GM18508 (cell line): ENCODE measurements at regions not wholly inside any gene's neighbourhood (a gene's known extent, or its start where the extent isn't known, plus 50 kb on each side); places are given as distances from the start of the nearest gene placed in this dataset.
"Not testable (repeated sequence)": the region's sequence is repeated elsewhere in the genome, so short reads cannot be mapped to it uniquely, and the experiment has no call there.

Experiments used
- ATAC-seq: cut with Tn5 transposase; IDR thresholded peaks from one replicate; pipeline ENCODE4 v1.9.1; 2021; ENCODE audit warnings: moderate number of reproducible peaks; ENCODE audit not compliant: insufficient read depth, unreplicated experiment

- no peak for ATAC-seq
Observed at GRCh38 chr4:188903986-188904385, 764.7 kb downstream of the TRIML1 start.

GRCh38 chr4:188904617-188905016 is 765.4 kb downstream of the TRIML1 start:
- ATAC-seq: no peak

- ATAC-seq: no peak
Observed at GRCh38 chr4:188905248-188905647, 766.0 kb downstream of the TRIML1 start.

GRCh38 chr4:188911199-188911598 is 772.0 kb downstream of the TRIML1 start:
- ATAC-seq: no peak

DNA sequence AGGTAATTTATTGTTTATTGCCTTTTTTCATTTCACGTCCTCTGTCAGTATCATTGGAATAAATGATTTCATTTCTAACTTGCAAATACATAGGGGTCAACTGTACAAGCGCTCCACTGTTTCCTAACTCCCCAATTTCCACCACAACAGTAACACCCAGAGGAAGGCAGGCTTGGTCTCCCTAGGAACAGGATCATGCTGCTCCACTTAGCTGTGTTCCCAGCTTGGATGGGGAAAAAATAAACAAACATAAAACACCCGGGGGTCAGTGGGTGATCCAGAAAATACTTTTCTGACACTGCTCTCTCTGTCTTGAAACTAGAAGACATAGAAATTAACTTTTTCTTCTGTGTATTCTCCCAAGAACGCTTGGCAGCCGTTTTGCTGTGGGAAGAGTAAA is 772.5 kb downstream of the TRIML1 start:
- no peak for ATAC-seq

DNA sequence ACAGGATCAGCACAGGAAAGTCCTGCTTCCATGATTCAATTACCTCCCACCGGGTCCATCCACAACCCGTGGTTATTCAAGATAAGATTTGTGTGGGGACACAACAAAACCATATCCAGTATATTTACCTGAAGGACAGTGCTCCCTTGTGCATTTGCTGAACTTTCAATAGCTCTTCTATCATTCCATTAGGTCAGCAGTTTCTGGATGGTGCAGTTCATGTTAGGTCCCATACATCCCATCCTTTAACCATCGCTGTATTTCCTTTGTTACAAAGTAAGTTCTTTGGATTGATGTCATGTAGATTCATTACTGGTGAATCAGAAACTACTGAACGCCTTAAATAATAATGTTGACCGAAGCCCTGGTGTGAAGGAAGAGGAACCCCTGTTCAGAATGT is 775.9 kb downstream of the TRIML1 start:
- ATAC-seq: no peak

- no peak for ATAC-seq
Observed at GRCh38 chr4:188918787-188919186, 779.5 kb downstream of the TRIML1 start.

DNA sequence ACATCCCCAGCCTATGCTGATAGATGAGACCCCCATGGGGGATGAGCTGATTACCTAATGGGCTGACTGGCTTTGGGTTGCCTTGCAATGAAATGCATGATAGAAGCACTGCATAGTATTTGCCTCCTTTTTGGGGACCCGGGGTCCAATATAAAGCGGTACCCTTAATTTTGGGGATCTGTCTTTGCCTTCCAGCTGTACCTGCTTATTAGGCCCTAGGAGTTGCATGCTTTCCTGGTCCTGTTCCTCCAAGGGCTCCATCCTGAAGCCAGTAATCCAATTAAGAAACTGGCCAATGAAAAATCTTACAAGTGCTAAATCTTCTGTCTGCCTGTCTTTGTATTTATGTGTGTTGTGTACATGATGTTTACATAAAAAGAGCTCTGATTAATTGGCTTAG is 791.6 kb downstream of the TRIML1 start:
- no peak for ATAC-seq

GRCh38 chr4:188934320-188934962 is 795.2 kb downstream of the TRIML1 start:
- no peak for ATAC-seq

DNA sequence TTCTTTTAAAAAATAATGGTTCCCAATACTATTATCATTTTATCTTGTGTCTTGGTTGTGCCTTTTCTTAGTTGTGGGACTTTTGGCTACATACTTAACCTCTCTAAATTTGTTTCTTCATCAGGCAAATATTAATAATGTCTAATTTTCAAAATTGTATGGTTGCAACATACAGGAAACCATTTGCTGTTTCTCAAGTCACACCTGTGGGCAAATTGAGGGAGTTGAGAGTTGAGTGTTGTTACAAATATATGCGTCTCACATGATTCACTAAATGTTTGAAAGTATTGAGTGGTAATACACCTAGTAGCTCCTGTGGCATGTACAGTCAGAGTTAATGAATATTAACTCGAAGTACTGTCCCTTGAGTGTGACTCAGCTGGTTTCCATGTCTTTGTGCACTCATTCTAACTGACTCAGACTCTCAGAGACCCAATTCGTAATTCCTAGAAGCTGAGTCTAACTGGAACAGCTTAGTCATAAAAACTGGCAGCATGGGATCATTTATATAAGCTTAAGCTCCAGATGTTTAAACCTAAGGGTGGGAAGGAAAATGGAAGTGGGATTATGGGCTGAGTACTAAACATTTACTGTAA is 802.4 kb downstream of the TRIML1 start:
- no peak for ATAC-seq

DNA sequence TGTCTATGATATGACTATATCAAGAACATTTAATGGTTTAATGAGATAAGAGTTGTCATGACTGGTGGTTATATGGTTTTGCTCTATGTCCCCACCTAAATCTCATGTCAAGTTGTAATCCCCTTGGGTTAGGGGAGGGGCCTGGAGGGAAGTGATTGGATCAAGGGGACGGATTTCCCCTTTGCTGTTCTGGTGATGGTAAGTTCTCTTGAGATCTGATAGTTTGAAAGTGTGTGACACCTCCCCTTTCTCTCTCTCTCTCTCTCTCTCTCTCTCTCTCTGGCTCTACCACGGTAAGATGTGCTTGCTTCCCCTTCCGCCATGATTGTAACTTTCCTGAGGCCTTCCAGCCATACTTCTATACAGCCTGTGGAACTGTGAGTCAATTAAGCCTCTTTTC is 803.4 kb downstream of the TRIML1 start:
- no peak for ATAC-seq

- ATAC-seq: no peak
Observed at GRCh38 chr4:188949596-188949995, 810.4 kb downstream of the TRIML1 start.

DNA sequence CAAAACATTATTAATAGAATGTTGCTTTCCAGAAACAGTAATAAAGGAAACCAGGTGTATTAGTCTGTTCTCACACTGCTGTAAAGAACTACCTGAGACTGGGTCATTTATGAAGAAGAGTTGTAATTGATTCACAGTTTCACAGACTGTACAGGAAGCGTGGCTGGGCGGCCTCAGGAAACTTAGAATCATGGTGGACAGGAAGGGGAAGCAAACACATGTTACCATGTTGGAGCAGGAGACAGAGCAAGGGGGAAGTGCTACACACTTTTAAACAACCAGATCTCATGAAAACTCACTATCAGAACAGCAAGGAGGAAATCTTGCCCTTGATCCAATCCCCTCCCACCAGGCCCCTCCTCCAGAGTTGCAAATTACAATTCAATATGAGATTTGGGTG is 815.8 kb downstream of the TRIML1 start:
- no peak for ATAC-seq

DNA sequence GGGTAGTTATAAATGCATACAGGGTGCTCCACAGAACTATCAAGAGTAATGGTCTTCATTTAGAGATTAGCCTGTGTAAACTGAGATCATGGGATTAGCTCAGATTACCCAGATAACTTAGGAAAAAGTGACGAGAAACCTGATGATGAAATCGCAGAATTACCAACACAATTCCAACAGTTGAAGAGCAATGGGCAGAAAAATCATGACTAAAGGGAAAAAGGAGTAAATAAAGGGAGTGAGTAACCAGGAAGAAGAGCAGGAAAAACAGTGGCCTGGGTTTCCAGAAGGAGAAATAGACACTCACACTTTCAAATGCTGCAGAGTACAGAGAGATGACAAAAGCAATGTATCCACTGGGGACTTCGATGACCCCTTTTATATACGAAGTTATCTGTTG is 817.3 kb downstream of the TRIML1 start:
- no peak for ATAC-seq

DNA sequence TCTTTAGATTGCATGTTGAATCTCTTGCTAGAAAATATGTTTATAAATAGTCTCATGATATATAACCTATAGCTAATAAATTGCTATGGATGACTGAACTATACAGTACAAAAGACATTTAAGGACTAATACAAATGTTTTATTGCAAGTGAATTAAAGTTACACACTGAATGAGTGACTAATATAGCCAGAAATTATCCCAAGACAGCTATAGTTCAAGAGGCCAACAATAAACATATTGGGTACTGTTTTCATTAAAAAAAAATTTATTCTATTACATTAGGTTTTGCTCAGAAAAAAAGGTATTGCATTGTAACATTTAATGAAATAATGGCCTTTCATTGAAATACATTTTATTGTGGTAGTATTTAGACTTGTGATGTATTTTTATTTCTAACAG is 819.1 kb downstream of the TRIML1 start:
- no peak for ATAC-seq

- no peak for ATAC-seq
Observed at GRCh38 chr4:188959424-188959823, 820.2 kb downstream of the TRIML1 start.

GRCh38 chr4:188960411-188961093 is 821.3 kb downstream of the TRIML1 start:
- no peak for ATAC-seq

DNA sequence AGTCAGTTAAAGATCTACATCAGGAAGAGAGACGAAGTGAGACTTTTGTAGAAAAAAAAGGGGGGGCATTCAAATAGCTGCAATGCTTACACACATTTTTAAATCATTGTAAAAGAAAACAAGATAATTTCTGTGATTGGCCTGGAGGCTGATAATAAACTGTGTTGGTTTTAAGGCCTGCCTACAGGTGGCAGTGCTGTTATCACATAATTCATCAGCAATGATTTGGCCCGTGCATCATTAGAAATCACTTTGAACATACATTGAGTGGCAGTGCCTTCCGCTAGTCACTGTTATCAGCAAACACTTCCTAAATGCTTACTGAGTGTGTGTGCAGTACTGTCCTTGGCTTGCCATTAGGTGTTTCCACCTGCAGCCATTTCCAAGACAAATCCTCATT is 831.9 kb downstream of the TRIML1 start:
- no peak for ATAC-seq

- no peak for ATAC-seq
Observed at GRCh38 chr4:188975271-188975670, 836.0 kb downstream of the TRIML1 start.

GRCh38 chr4:188976644-188977115 is 837.4 kb downstream of the TRIML1 start:
- no peak for ATAC-seq

- ATAC-seq: not testable (repeated sequence)
Observed at GRCh38 chr4:188977232-188977631, 838.0 kb downstream of the TRIML1 start.

DNA sequence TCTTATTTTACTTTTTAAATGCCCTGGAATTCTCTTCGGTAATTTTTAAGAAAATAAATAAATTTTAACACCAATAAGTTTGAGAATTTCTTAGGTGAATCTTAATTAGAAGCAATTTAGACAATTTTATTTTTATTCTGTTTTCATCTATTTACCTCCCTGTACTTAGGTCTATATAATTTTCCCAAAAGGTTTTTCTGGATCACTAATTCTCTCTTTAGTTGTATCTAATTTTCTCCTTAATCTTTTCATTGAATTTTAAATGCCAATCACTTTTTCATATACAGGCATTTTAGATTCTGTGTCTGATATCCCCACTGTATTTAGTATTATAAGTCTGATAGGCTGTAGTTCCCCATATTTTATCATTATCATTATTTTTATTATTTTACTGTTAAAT is 845.3 kb downstream of the TRIML1 start:
- ATAC-seq: no peak
